Adrenal gland (tissue), 5 donors: ENCODE measurements at regions not wholly inside any gene's neighbourhood (a gene's known extent, or its start where the extent isn't known, plus 50 kb on each side); places are given as distances from the start of the nearest gene placed in this dataset.

ENCODE experiments used
- CTCF ChIP-seq, 6 experiments: fragments of 450-650 bp in 4 of 6; fragments of 200-600 bp in 2 of 6; sonication (generic) in 1 of 6; IDR thresholded peaks; 1 replicate in 5 of 6; 2 replicates in 1 of 6; pipeline versions ENCODE4 v1.5.1 to v1.8.0; 2016 to 2021; ENCODE audit warnings: antibody characterized with exemption in 6 of 6, mild to moderate bottlenecking in 2 of 6, moderate library complexity in 1 of 6
- POLR2A ChIP-seq, 2 donors: fragments of 450-650 bp; IDR thresholded peaks; one replicate each; pipeline ENCODE4 v1.6.1; 2017; ENCODE audit warnings: antibody characterized with exemption in 2 of 2, mild to moderate bottlenecking in 2 of 2, moderate library complexity in 1 of 2
- donor health status: DM: no; HTN: no; CAD: no.

GRCh38 chr9:75488719-75489110 lies 400.4 kb downstream of the OSTF1 start:
- TF ChIP-seq POLR2A (IDR thresholded peaks at IDR 0.05) (no peak), CTCF (IDR thresholded peaks at IDR 0.05) (no peak)
